Activated CD8-positive, alpha-beta memory T cell treated with anti-CD3 and anti-CD28 coated beads, Interleukin-2, amount 10 ng/mL, durations not matched to agents 7 days and 5 days (primary cell): ENCODE measurements at regions not wholly inside any gene's neighbourhood (a gene's known extent, or its start where the extent isn't known, plus 50 kb on each side); places are given as distances from the start of the nearest gene placed in this dataset.

Experiments
- ATAC-seq: fragments of 150-1000 bp; cut with Tn5 transposase; one replicate; pipeline ENCODE4 v1.10.0; 2021; ENCODE audit warnings: moderate library complexity
- CTCF ChIA-PET: fragments of 350-600 bp; sonication (Branson Sonifier 250); formaldehyde crosslinking; loops from one replicate; lab custom pipeline; 2021; ENCODE audit warnings: antibody characterized with exemption; lab: Charles Lee
- DNase-seq: peaks from one replicate; pipeline ENCODE4 v3.0.0-alpha.2; 2020
- H3K27ac Mint-ChIP-seq: one replicate; pipeline ENCODE4 v1.8.0; 2021; ENCODE audit warnings: mild to moderate bottlenecking, mixed read lengths
- H3K27me3 Mint-ChIP-seq: one replicate; pipeline ENCODE4 v1.8.0; 2021; ENCODE audit warnings: mixed read lengths
- H3K36me3 Mint-ChIP-seq: one replicate; pipeline ENCODE4 v1.8.0; 2021; ENCODE audit warnings: mild to moderate bottlenecking, mixed read lengths
- H3K4me1 Mint-ChIP-seq: one replicate; pipeline ENCODE4 v1.8.0; 2021; ENCODE audit warnings: mixed read lengths
- H3K4me3 Mint-ChIP-seq: one replicate; pipeline ENCODE4 v1.8.0; 2021; ENCODE audit warnings: mild to moderate bottlenecking, moderate library complexity, mixed read lengths
- H3K9me3 Mint-ChIP-seq: one replicate; pipeline ENCODE4 v1.8.0; 2022; ENCODE audit warnings: low read depth, mixed read lengths

DNA sequence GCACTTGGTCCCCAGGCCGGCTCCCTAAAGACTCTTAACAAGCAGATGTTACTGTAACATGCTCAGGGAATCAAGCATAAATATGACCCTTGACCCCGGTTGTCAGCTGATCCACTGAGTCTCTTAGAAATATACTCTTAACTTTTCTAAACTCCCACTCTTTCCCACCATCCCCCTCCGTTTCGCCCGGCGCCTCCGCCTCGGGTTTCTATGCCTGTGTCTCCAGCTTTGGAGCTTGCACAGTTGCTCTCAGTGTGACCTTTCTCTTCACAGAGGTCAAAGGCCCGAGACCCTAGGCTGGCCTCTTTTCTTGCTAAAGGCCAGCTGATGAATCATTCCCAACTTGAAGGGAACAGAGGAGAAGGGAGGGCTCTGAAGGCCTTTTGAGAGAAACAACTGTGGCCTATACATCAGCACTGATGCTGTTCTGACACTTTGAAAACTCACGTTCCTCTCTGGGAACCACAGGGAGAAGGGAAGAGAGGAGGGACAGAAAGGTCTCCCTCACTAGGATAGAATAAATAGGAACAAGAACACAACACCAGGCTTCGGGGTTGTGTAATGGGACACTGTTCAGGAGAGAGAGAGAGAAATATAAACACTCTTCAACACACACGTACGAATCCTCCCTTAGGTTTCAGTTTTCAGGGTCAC, 484.5 kb upstream of the NR2F2 start:
- Mint-ChIP-seq H3K36me3 (peaks cover 1% of the 10 kb centered on the region), H3K4me3 (no peak overlapping the region), H3K27ac (peak overlapping the region; percentile 61), H3K27me3 (peaks cover 2% of the 10 kb centered on the region), H3K9me3 (peaks cover 2% of the 10 kb centered on the region), H3K4me1 (peaks cover 14% of the 10 kb centered on the region)
- DNase-seq (no peak), ATAC-seq (no peak)
- CTCF ChIA-PET: no interaction called here

DNA sequence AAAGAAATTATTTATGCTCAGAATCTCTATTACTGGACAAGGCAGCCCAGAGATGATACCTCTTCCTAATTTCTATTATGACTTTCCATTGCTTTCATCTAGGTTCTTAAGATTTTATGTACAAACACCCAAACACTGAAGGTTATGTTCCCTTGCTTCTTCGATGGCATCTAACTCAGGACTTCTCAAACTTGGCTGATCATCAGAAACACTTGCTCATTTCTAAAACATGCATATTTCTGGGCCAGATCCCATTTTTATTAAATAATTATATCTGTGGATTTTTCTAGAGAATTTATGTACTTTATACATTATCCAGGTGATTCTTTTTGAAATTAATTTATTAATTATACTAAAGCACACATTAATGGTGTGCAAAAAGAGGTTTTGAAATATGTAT, 482.4 kb upstream of the NR2F2 start:
- ATAC-seq (no peak), DNase-seq (no peak)
- H3K36me3 Mint-ChIP-seq: peaks cover 1% of the 10 kb centered on the region
- H3K4me3 Mint-ChIP-seq: no peak overlapping the region
- H3K9me3 Mint-ChIP-seq: peaks cover 2% of the 10 kb centered on the region
- H3K27ac Mint-ChIP-seq: no peak overlapping the region
- CTCF ChIA-PET: interaction anchor here (0.9 kb wide), 1 partner anchor 16 kb away, joined by 3 read pairs; no protein-coding TSS in a partner anchor
- H3K27me3 Mint-ChIP-seq: peaks cover 2% of the 10 kb centered on the region
- H3K4me1 Mint-ChIP-seq: peaks cover 7% of the 10 kb centered on the region

DNA sequence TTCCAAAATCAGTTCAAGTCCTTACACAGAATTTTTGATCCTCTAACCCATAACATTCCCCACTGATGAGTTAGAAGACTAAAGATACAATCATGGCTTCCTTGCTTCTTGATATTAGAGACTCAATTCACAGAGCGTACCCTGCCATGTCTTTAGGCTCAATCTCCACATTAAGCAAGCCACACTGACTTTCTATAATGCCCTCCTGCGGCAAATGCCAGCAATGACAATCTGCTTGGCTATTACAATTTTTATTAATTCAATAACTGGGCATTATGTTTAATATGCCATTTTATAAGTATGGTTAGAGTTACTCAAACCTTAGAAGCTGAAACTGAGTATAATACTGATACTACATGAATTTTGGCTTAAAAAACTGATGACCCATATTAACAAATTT, 479.7 kb upstream of the NR2F2 start:
- peaks cover 3% of the 10 kb centered on the region for H3K4me1 Mint-ChIP-seq
- H3K4me3 Mint-ChIP-seq: no peak overlapping the region

DNA sequence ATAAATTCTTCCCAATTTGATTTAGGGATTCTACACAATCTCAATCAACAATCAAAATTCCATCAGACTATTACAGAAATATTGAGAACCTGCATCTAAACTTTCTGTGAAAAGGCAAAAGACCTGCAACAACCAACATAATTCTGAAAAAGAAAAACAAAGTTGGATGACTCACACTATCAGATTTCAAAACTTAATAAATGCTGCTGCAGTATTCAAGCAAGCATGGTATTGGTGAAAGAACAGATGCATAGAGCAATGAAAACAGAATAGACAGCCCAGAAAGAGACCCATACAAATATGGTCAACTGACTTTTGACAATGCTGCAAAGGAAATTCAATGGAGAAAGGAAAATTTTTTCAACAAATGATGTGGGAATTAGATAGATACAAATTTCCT, 477.1 kb upstream of the NR2F2 start:
- H3K27ac Mint-ChIP-seq: no peak overlapping the region
- ATAC-seq: no peak
- H3K4me1 Mint-ChIP-seq: peaks cover 5% of the 10 kb centered on the region
- no peaks in the 10 kb centered on the region for H3K9me3 Mint-ChIP-seq
- H3K27me3 Mint-ChIP-seq: peaks cover 12% of the 10 kb centered on the region
- CTCF ChIA-PET: no interaction called here
- no peak overlapping the region for H3K4me3 Mint-ChIP-seq
- no peak for DNase-seq
- H3K36me3 Mint-ChIP-seq: peaks cover 1% of the 10 kb centered on the region

More for the DNA sequence above, 479.7 kb upstream of the NR2F2 start:
- H3K9me3 Mint-ChIP-seq: no peaks in the 10 kb centered on the region
- ATAC-seq (no peak), DNase-seq (no peak)
- CTCF ChIA-PET: no interaction called here
- H3K27ac Mint-ChIP-seq: no peak overlapping the region
- peaks cover 12% of the 10 kb centered on the region for H3K27me3 Mint-ChIP-seq
- H3K36me3 Mint-ChIP-seq: peaks cover 1% of the 10 kb centered on the region

DNA sequence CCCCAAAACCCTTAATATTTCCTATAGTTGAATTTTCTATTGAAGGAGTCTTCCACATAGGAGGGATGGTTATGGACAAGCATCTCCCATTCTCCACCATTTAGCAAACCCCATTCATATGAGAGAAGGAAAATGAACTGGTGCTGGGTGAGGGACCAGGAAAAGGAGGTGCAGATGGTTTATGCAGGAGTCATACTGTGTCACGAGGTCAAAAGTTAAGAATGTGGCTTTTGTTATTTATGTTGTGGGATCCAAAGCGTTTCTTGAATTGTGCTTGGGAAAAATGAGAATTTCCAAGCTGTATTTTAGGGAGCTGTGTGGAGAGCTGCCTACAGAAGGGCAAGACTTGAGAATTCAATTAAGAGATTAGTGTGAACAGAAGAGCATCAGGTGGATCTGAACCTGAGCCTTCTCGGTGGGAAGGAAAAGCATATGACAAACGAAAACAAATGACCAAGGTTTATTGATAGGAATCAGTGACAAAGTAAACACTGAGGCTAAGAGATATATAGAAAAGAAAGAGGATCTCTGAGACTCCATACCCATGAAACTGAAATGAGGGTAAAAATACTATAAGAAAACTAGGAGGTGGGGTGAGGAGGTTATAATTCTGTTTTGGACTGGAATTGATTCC, 473.3 kb upstream of the NR2F2 start:
- DNase-seq (no peak), ATAC-seq (no peak)
- no peak overlapping the region for H3K27ac Mint-ChIP-seq
- no peak overlapping the region for H3K4me3 Mint-ChIP-seq
- no peaks in the 10 kb centered on the region for H3K9me3 Mint-ChIP-seq
- no peaks in the 10 kb centered on the region for H3K36me3 Mint-ChIP-seq
- peaks cover 5% of the 10 kb centered on the region for H3K4me1 Mint-ChIP-seq
- CTCF ChIA-PET: no interaction called here
- H3K27me3 Mint-ChIP-seq: peaks cover 15% of the 10 kb centered on the region

DNA sequence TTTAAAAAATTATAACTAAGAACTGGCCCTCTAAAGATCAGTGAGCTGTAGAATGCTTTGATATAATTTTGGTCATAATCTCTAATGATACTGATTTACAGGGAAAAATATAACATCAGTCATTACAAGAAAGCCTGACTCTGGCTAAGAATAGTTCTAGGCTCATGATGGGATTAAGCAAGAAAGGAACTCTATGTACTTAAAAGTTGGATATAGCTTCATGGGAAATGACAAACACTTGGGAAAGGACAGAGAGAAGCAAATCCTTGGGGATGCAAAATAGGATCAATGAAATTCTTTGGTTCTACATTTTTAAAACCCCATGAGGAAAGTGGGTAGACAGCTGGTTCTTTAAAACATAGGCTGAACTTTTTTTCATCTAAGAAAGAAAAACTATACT, 472.7 kb upstream of the NR2F2 start:
- no peak for ATAC-seq
- H3K27me3 Mint-ChIP-seq: peaks cover 15% of the 10 kb centered on the region
- no peak overlapping the region for H3K4me3 Mint-ChIP-seq
- H3K27ac Mint-ChIP-seq: no peak overlapping the region
- no peaks in the 10 kb centered on the region for H3K9me3 Mint-ChIP-seq
- DNase-seq: no peak
- H3K36me3 Mint-ChIP-seq: no peaks in the 10 kb centered on the region
- H3K4me1 Mint-ChIP-seq: peaks cover 5% of the 10 kb centered on the region
- CTCF ChIA-PET: no interaction called here

DNA sequence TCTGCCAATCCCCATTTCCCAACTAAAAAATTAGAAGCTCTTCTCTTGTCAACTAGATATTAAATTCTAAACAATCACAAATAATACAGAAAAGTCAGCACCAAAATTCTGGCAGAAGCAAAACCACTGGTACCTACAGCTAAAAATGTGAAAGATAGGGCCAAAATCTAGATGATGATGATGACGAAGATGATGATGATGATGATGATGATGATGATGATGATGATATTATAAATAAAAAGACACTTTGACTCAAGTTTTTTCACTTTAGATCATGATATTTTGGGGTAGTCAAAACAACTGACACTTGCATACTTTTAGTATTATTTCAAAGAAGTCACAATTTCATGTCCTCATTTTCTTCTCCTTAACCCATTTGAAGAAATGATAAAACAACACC, 470.1 kb upstream of the NR2F2 start:
- CTCF ChIA-PET: no interaction called here
- ATAC-seq (no peak), DNase-seq (no peak)

DNA sequence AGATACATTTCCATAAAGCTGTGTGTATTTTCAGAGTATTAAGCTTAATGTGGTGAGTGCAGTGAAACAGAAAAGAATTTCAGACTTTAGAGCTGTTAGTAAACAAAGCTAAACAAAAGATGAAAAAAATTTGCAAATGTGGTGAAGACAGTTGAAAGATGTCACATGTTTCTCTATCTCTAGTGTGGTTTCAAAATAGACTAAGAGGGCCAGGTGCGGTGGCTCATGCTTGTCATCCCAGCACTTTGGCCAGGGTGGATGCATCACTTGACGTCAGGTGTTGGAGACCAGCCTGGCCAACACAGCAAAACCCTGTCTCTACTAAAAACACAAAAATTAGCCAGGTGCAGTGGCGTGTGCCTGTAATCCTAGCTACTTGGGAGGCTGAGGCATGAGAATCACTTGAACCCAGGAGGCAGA, 466.0 kb upstream of the NR2F2 start:
- ATAC-seq: peak; percentile 61
- H3K4me3 Mint-ChIP-seq: no peak overlapping the region
- peak overlapping the region; percentile 50 for H3K27ac Mint-ChIP-seq
- peak; percentile 65 for DNase-seq
- peaks cover 36% of the 10 kb centered on the region for H3K4me1 Mint-ChIP-seq
- peaks cover 4% of the 10 kb centered on the region for H3K27me3 Mint-ChIP-seq
- H3K9me3 Mint-ChIP-seq: no peaks in the 10 kb centered on the region
- CTCF ChIA-PET: interaction anchor here (1.5 kb wide), 1 partner anchor 17 kb away, joined by 3 read pairs; no protein-coding TSS in a partner anchor
- no peaks in the 10 kb centered on the region for H3K36me3 Mint-ChIP-seq

More for the DNA sequence above, 470.1 kb upstream of the NR2F2 start:
- H3K36me3 Mint-ChIP-seq: no peaks in the 10 kb centered on the region
- H3K27ac Mint-ChIP-seq: no peak overlapping the region
- H3K4me1 Mint-ChIP-seq: peaks cover 18% of the 10 kb centered on the region
- H3K27me3 Mint-ChIP-seq: peaks cover 4% of the 10 kb centered on the region
- no peak overlapping the region for H3K4me3 Mint-ChIP-seq
- H3K9me3 Mint-ChIP-seq: no peaks in the 10 kb centered on the region

DNA sequence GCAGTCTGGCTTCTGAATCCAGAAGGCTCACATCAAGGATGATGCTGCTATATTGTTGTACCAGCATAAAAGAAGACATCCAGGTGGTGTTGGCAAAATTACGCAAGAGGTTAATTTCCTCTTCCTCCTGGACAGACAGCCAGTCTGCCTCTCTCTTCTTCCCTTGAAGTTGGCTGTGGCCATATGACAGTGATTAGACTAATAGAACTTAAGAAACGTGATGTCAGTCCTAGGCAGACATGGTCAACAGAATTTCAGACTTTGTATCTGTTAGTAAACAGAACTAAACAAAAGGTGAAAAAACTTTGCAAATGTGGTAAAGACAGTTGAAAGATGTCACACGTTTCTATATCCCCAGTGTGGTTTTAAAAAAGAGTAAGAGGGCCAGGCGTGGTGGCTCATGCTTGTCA, 465.2 kb upstream of the NR2F2 start:
- peaks cover 44% of the 10 kb centered on the region for H3K4me1 Mint-ChIP-seq
- CTCF ChIA-PET: no interaction called here
- H3K9me3 Mint-ChIP-seq: no peaks in the 10 kb centered on the region
- H3K36me3 Mint-ChIP-seq: no peaks in the 10 kb centered on the region
- ATAC-seq (no peak), DNase-seq (no peak)
- peaks cover 4% of the 10 kb centered on the region for H3K27me3 Mint-ChIP-seq
- H3K27ac Mint-ChIP-seq: no peak overlapping the region
- H3K4me3 Mint-ChIP-seq: no peak overlapping the region

DNA sequence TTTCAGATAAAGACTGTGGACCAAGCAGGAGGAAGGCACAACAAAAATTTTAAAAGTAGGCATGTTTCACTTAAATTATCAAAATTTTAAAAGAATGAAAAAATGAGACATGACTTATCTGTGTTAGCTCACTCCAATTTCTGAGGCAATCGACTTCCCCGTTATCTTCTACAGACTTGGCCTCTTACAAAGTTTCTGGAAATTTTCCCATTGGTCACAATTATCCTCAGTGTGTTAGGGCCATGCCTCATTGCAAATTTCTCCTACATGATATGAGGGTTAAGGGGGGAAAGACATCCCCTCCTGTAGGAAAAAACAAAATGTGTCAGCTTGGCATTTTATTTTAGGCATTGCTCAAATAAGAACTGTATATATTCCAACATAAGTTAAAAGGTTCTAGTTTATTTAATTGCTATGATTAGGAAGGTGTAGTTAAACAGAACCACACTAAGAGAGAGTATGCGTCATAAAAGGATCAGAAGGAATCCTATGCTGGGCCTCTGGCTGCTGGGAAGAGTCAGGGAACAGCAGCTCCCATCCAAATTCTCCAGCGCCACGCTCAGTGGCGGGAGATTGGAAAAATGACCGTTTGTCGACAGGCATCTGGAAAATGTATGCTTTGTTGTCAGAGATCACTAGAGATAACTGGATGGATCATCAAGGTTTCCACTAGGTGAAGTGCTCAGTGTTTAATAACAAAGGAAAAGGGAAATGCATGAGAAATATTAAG, 463.6 kb upstream of the NR2F2 start:
- H3K4me3 Mint-ChIP-seq: no peak overlapping the region
- CTCF ChIA-PET: no interaction called here
- H3K4me1 Mint-ChIP-seq: peaks cover 58% of the 10 kb centered on the region
- DNase-seq (no peak), ATAC-seq (no peak)
- H3K9me3 Mint-ChIP-seq: no peaks in the 10 kb centered on the region
- H3K36me3 Mint-ChIP-seq: no peaks in the 10 kb centered on the region
- H3K27ac Mint-ChIP-seq: no peak overlapping the region
- no peaks in the 10 kb centered on the region for H3K27me3 Mint-ChIP-seq

DNA sequence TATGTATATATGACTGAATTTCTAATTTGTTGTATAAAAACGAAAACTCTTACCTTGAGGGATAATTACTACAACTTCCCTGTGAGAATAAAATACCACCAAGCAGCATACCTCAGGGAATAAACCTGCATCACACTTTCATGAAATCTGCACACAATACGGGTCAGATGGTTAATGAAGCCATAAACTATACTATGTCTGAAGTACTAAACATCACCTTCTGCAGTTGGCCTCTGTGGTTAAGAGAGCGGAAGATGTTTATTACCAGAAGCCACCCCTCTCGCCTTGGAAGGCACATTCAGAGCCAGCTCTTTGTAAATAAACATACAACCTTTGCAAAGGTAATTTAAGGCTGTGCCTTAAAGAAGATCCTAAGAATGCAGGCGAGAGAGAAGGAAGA, 462.1 kb upstream of the NR2F2 start:
- H3K4me3 Mint-ChIP-seq: no peak overlapping the region
- CTCF ChIA-PET: interaction anchor here (1.0 kb wide), 1 partner anchor 29 kb away, joined by 3 read pairs; no protein-coding TSS in a partner anchor
- no peaks in the 10 kb centered on the region for H3K27me3 Mint-ChIP-seq
- ATAC-seq (peak; percentile 58), DNase-seq (peak; percentile 60)
- no peaks in the 10 kb centered on the region for H3K36me3 Mint-ChIP-seq
- no peaks in the 10 kb centered on the region for H3K9me3 Mint-ChIP-seq
- peak overlapping the region; percentile 53 for H3K27ac Mint-ChIP-seq
- H3K4me1 Mint-ChIP-seq: peaks cover 66% of the 10 kb centered on the region

DNA sequence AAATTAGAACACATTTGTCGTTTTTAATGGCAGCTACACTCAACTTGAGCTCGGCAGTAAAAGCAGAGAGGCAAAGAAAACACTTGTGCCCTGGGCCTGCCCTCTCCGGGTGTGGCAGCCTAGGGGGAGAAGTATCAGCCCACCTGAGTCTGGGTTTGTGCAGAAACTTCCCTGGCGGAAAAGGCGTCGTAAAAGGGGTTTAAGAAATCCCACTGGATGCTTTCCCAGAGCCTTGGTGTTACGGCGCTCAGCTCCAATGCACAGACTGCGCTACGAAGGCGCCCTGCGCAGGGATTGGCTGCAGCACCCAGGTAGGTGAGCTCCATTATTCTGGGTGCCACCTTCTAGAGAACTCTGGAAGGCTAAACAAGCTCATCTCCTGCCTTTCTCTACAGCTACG, 461.5 kb upstream of the NR2F2 start:
- CTCF ChIA-PET: interaction anchor here (0.6 to 1.3 kb wide), 4 partner anchors 9 to 125 kb away, joined by 3 to 4 read pairs (median 4); no protein-coding TSS in a partner anchor
- peak overlapping the region; percentile 53 for H3K27ac Mint-ChIP-seq
- ATAC-seq (no peak), DNase-seq (no peak)
- peaks cover 64% of the 10 kb centered on the region for H3K4me1 Mint-ChIP-seq
- no peaks in the 10 kb centered on the region for H3K9me3 Mint-ChIP-seq
- no peaks in the 10 kb centered on the region for H3K27me3 Mint-ChIP-seq
- no peak overlapping the region for H3K4me3 Mint-ChIP-seq
- H3K36me3 Mint-ChIP-seq: no peaks in the 10 kb centered on the region

DNA sequence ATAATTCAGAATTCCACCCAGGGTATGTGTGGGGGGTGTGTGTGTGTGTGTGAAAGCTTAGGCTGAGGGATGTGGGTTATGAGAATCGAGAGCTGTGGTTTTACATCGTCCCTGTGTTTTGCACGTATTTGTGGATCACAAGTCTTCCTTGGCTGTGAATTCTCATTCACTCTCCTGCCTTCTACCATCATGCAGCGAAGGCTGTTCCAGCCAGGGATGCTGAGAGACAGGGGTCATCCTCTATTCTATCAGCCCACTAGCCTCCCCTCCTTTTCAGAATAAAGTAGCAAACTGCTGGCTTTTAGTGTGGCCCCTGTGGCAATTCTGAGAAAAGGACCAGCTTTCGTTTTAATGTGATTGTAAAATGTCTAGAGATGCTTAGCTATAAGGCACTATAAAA, 460.6 kb upstream of the NR2F2 start:
- H3K4me1 Mint-ChIP-seq: peaks cover 57% of the 10 kb centered on the region
- H3K4me3 Mint-ChIP-seq: peak overlapping the region; percentile 52
- DNase-seq: peak; percentile 71
- no peaks in the 10 kb centered on the region for H3K36me3 Mint-ChIP-seq
- ATAC-seq: peak; percentile 72
- no peaks in the 10 kb centered on the region for H3K9me3 Mint-ChIP-seq
- no peaks in the 10 kb centered on the region for H3K27me3 Mint-ChIP-seq
- CTCF ChIA-PET: interaction anchor here (0.8 to 1.3 kb wide), 2 partner anchors 8 to 10 kb away, joined by 3 to 4 read pairs; no protein-coding TSS in a partner anchor
- peak overlapping the region; percentile 83 for H3K27ac Mint-ChIP-seq
